ENCODE measurements at regions not wholly inside any gene's neighbourhood (a gene's known extent, or its start where the extent isn't known, plus 50 kb on each side); places are given as distances from the start of the nearest gene placed in this dataset.
"Not testable (repeated sequence)": the region's sequence is repeated elsewhere in the genome, so short reads cannot be mapped to it uniquely, and the experiment has no call there.

DNA sequence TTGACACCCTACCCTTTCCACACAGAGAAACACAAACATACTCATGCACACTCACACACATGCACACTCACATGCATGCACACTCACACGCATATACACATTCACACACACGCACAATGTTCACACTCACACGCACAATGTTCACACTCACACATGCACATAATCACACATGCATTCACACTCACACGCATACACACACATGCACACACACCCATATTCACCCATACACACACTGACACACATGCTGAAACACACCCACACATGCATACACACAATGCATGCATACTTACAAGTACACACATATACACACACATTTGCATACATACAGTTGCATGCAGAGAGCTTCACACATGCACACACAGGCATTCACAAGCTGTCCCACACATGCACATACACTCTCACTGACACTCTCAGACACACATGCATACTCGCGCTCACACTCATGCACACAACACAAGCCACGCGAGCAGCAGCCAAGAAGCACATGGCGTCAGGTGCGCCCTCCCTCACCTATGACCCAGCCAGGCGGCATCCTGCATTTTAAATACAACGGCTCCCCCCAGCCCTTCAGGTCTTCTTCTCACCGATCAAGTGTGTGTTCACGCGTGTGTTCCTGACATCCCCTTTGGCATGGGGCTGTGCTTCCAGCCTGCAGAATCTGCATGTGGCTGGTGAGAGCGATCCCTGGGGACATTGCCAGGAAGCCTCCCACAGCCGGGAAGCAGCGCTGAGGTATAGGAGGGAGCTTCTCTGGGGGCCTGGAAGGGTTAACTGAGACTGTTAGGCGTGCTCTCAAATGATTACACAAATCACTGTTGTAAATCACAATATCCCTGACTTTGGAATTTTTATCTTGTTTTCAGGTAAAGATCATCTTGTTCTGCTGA is 195.1 kb downstream of the RTP5 start:
- H3K4me2 ChIP-seq: no peak overlapping the region
- no peaks in the 10 kb centered on the region for H3K27me3 ChIP-seq (ENCODE audit: insufficient read depth, low read depth)
- no peaks in the 10 kb centered on the region for H3K4me1 ChIP-seq (ENCODE audit: low read depth, poor library complexity, severe bottlenecking)
- no peak overlapping the region for H3K27ac ChIP-seq
- no peaks in the 10 kb centered on the region for H4K20me1 ChIP-seq (ENCODE audit: insufficient read depth)
- H3K9ac ChIP-seq: no peak overlapping the region
- TF ChIP-seq, protein P1, sequence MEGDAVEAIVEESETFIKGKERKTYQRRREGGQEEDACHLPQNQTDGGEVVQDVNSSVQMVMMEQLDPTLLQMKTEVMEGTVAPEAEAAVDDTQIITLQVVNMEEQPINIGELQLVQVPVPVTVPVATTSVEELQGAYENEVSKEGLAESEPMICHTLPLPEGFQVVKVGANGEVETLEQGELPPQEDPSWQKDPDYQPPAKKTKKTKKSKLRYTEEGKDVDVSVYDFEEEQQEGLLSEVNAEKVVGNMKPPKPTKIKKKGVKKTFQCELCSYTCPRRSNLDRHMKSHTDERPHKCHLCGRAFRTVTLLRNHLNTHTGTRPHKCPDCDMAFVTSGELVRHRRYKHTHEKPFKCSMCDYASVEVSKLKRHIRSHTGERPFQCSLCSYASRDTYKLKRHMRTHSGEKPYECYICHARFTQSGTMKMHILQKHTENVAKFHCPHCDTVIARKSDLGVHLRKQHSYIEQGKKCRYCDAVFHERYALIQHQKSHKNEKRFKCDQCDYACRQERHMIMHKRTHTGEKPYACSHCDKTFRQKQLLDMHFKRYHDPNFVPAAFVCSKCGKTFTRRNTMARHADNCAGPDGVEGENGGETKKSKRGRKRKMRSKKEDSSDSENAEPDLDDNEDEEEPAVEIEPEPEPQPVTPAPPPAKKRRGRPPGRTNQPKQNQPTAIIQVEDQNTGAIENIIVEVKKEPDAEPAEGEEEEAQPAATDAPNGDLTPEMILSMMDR (conservative IDR thresholded peaks at IDR 0.05; ENCODE audit: low read depth, low read length): no peak
- H2AFZ ChIP-seq (ENCODE audit: low read depth): no peak overlapping the region
- no peaks in the 10 kb centered on the region for H3K36me3 ChIP-seq (ENCODE audit: insufficient read depth)
- no peaks in the 10 kb centered on the region for H3K79me2 ChIP-seq (ENCODE audit: insufficient read depth, low read depth)
- no peak overlapping the region for H3K4me3 ChIP-seq (IDR thresholded peaks at IDR 0.05; ENCODE audit: insufficient read depth, low read depth, low read length)

DNA sequence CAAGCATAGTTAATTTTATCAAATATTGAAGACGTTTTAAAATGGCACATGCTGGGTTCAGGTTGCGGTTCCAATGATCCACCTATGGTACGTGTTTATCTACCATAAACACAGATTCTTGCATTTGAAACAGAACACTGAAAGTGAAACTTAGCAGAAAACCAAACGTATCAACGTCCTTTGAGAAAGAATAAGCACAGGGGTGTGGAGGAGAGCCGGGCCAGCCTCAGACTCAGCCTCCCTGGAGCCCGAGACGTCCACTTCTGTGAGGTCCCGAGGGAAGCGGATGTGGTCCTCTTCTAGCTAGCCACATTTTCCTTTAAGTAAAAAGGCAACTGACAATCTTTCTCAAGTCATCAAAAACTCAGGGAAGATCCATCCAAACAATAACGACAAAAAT is 195.9 kb downstream of the RTP5 start:
- Histone ChIP-seq H3K27me3 (ENCODE audit: insufficient read depth, low read depth) (no peaks in the 10 kb centered on the region), H3K79me2 (ENCODE audit: insufficient read depth, low read depth) (no peaks in the 10 kb centered on the region), H3K9ac (no peak overlapping the region), H3K4me1 (ENCODE audit: low read depth, poor library complexity, severe bottlenecking) (no peaks in the 10 kb centered on the region), H2AFZ (ENCODE audit: low read depth) (no peak overlapping the region), H3K36me3 (ENCODE audit: insufficient read depth) (no peaks in the 10 kb centered on the region), H3K4me2 (no peak overlapping the region), H4K20me1 (ENCODE audit: insufficient read depth) (no peaks in the 10 kb centered on the region), H3K4me3 (IDR thresholded peaks at IDR 0.05; ENCODE audit: insufficient read depth, low read depth, low read length) (no peak overlapping the region), H3K27ac (no peak overlapping the region)
- TF ChIP-seq, protein P1 (conservative IDR thresholded peaks at IDR 0.05; ENCODE audit: low read depth, low read length): no peak

DNA sequence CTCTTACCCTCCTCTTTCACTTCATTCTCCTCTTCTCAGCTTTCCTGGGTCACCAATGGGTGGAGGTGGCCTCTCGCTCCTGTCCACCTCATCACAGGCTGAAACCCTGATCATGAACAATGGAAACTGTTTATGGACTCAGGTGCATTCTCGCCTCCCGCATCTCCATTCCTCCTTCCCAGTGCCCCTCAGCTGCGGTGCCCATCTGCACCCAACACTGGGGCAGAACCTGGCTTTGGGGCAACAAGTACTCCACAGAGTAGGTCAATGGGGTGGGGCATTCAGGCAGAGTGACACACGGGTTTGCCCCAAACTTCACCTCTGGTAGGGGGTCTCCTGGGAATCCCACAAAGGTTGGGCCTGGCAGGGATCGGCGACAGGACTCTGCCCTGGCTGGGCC is 199.5 kb downstream of the RTP5 start:
- TF ChIP-seq, protein P1 (conservative IDR thresholded peaks at IDR 0.05; ENCODE audit: low read depth, low read length): no peak
- H4K20me1 ChIP-seq (ENCODE audit: insufficient read depth): no peaks in the 10 kb centered on the region
- no peak overlapping the region for H3K9ac ChIP-seq
- no peak overlapping the region for H3K27ac ChIP-seq
- H3K36me3 ChIP-seq (ENCODE audit: insufficient read depth): no peaks in the 10 kb centered on the region
- no peak overlapping the region for H2AFZ ChIP-seq (ENCODE audit: low read depth)
- no peaks in the 10 kb centered on the region for H3K4me1 ChIP-seq (ENCODE audit: low read depth, poor library complexity, severe bottlenecking)
- H3K4me2 ChIP-seq: no peak overlapping the region
- H3K79me2 ChIP-seq (ENCODE audit: insufficient read depth, low read depth): no peaks in the 10 kb centered on the region
- H3K4me3 ChIP-seq (IDR thresholded peaks at IDR 0.05; ENCODE audit: insufficient read depth, low read depth, low read length): no peak overlapping the region
- no peaks in the 10 kb centered on the region for H3K27me3 ChIP-seq (ENCODE audit: insufficient read depth, low read depth)

DNA sequence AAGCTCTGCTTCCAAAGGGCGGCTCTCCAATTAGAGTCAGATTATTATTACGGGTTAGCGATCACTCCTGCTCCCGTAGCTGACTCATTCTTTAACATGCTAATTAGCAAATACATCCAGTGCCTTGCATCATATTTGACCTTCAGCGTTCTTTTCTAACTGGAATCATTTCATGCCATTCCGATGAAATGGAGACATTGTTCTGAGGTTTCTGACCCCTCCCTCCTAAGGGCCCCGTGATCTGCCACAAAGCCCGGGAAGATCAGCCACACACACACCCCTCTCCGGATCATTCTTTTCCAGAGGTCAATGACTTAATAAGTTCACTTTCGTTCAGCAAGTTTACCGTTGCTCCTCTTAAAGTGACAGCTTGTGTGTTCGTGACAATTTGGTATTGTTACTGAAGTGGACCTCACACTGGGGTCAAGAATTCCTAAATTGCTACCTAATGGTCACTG is 200.4 kb downstream of the RTP5 start:
- not testable (repeated sequence) for H3K4me1 ChIP-seq (ENCODE audit: low read depth, poor library complexity, severe bottlenecking); H3K36me3 ChIP-seq (ENCODE audit: insufficient read depth); H2AFZ ChIP-seq (ENCODE audit: low read depth); H3K4me2 ChIP-seq; H3K79me2 ChIP-seq (ENCODE audit: insufficient read depth, low read depth); H3K27ac ChIP-seq; H3K9ac ChIP-seq; H4K20me1 ChIP-seq (ENCODE audit: insufficient read depth); H3K27me3 ChIP-seq (ENCODE audit: insufficient read depth, low read depth); H3K4me3 ChIP-seq (IDR thresholded peaks at IDR 0.05; ENCODE audit: insufficient read depth, low read depth, low read length)

DNA sequence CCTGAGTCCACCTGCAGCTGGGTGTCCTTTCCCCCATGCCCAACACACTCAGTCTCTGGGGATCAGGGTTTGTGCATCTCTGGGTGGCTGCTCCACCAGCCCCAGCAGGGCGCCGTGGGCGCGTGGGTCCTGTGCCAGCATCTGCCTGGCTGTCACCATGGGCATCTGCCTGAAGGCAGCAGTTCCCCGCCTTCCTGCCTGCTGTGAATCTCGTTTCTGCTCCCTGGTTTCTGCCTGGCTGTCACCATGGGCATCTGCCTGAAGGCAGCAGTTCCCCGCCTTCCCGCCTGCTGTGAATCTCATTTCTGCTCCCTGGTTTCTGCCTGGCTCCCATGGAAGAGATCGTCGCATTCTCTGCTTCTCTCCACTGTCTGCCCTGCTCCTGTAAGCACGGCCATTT is 201.2 kb downstream of the RTP5 start:
- H3K36me3 ChIP-seq (ENCODE audit: insufficient read depth); H3K27ac ChIP-seq; H3K27me3 ChIP-seq (ENCODE audit: insufficient read depth, low read depth); H3K9ac ChIP-seq; H3K79me2 ChIP-seq (ENCODE audit: insufficient read depth, low read depth); H3K4me2 ChIP-seq; H2AFZ ChIP-seq (ENCODE audit: low read depth); H3K4me3 ChIP-seq (IDR thresholded peaks at IDR 0.05; ENCODE audit: insufficient read depth, low read depth, low read length); H4K20me1 ChIP-seq (ENCODE audit: insufficient read depth); H3K4me1 ChIP-seq (ENCODE audit: low read depth, poor library complexity, severe bottlenecking): not testable (repeated sequence)

DNA sequence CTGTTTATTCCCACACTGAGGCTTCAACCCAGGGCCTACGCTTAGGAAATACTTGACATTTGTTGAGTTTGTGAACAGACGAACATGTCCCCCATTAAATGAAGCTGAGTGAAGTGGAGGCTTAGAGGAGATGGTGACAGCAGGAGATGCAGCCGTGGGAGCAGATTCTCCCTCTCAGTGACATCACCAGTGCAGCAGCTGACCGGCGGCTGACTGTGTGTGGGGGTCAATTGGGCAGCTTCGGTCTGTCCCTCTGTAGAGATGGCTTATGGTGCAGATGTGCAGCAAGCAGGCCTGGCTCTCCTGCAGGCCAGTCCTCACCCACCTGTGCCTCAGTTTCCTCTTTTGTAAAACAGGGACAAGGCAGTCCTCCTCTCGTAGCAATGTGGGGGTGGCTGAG is 201.8 kb downstream of the RTP5 start:
- not testable (repeated sequence) for H3K36me3 ChIP-seq (ENCODE audit: insufficient read depth); H3K4me2 ChIP-seq; H3K4me1 ChIP-seq (ENCODE audit: low read depth, poor library complexity, severe bottlenecking); H3K27ac ChIP-seq; H2AFZ ChIP-seq (ENCODE audit: low read depth); H4K20me1 ChIP-seq (ENCODE audit: insufficient read depth); H3K4me3 ChIP-seq (IDR thresholded peaks at IDR 0.05; ENCODE audit: insufficient read depth, low read depth, low read length); H3K27me3 ChIP-seq (ENCODE audit: insufficient read depth, low read depth); H3K79me2 ChIP-seq (ENCODE audit: insufficient read depth, low read depth); H3K9ac ChIP-seq

DNA sequence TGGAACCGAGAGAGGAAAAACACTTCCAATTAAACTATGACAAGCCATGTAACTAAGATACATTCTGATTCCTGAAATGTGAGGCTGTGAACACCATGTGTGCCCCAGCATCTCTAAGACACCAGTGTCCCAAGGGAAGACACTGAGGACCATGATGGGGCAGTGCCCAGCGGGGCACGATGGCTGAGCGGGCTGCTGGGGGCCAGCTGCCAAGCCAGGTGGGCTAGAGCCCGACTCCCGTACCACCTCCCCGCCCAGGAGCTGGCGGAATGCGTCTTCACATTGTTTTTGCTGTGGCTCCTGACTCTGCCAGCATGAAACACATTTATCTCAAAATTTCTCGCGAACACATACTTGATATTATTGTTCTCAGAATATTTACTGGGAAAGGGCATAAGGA is 202.4 kb downstream of the RTP5 start:
- not testable (repeated sequence) for H3K27me3 ChIP-seq (ENCODE audit: insufficient read depth, low read depth); H3K79me2 ChIP-seq (ENCODE audit: insufficient read depth, low read depth); H3K4me3 ChIP-seq (IDR thresholded peaks at IDR 0.05; ENCODE audit: insufficient read depth, low read depth, low read length); H2AFZ ChIP-seq (ENCODE audit: low read depth); H3K36me3 ChIP-seq (ENCODE audit: insufficient read depth); H3K27ac ChIP-seq; H3K4me2 ChIP-seq; H3K9ac ChIP-seq; H3K4me1 ChIP-seq (ENCODE audit: low read depth, poor library complexity, severe bottlenecking); H4K20me1 ChIP-seq (ENCODE audit: insufficient read depth)
